ENCODE measurements at regions not wholly inside any gene's neighbourhood (a gene's known extent, or its start where the extent isn't known, plus 50 kb on each side); places are given as distances from the start of the nearest gene placed in this dataset.

- TF ChIP-seq CTCF (conservative IDR thresholded peaks at IDR 0.05 in 1 of 2, IDR thresholded peaks at IDR 0.05 in 1 of 2; ENCODE audit: extremely low read depth in 1 of 2, insufficient read depth in 1 of 2, low read depth in 1 of 2, low read length in 2 of 2) (no peak), EZH2 (IDR thresholded peaks at IDR 0.05; ENCODE audit: borderline replicate concordance, low read length) (no peak)
These were observed 1293.7 kb upstream of the FLRT2 start for GRCh38 chr14:84236290-84236689.

Data from mammary epithelial cell (primary cell).